Activated T-helper 1 cell treated with anti-CD3 and anti-CD28 coated beads, Interleukin-12 subunit alpha, Interleukin-12 subunit beta, Interleukin-2, Interleukin-4 antibody, amounts not matched to agents 30 ng/mL and 10 ng/mL and 1 ng/mL, durations not matched to agents 14 hours and 24 hours and 36 hours (primary cell): ENCODE measurements at regions not wholly inside any gene's neighbourhood (a gene's known extent, or its start where the extent isn't known, plus 50 kb on each side); places are given as distances from the start of the nearest gene placed in this dataset.

Experiments used
- DNase-seq: peaks from one replicate; pipeline ENCODE4 v3.0.0; 2021; ENCODE audit warnings: low spot score
- H3K27ac Mint-ChIP-seq: one replicate; pipeline ENCODE4 v1.8.0; 2021; ENCODE audit warnings: mild to moderate bottlenecking, mixed read lengths
- H3K27me3 Mint-ChIP-seq: one replicate; pipeline ENCODE4 v1.8.0; 2022; ENCODE audit warnings: mild to moderate bottlenecking, moderate library complexity, mixed read lengths; ENCODE audit not compliant: insufficient read depth
- H3K36me3 Mint-ChIP-seq: one replicate; pipeline ENCODE4 v1.8.0; 2021; ENCODE audit warnings: low read depth, mixed read lengths
- H3K4me1 Mint-ChIP-seq: one replicate; pipeline ENCODE4 v1.8.0; 2021; ENCODE audit warnings: low read depth, mixed read lengths
- H3K4me3 Mint-ChIP-seq: one replicate; pipeline ENCODE4 v1.8.0; 2021; ENCODE audit warnings: mild to moderate bottlenecking, moderate library complexity, mixed read lengths
- H3K9me3 Mint-ChIP-seq: one replicate; pipeline ENCODE4 v1.8.0; 2021; ENCODE audit warnings: mixed read lengths
- intact Hi-C: fragments of 100-400 bp; cut with micrococcal nuclease; formaldehyde crosslinking; loops from one replicate; pipeline ENCODE4 v1.15.1; 2024

DNA sequence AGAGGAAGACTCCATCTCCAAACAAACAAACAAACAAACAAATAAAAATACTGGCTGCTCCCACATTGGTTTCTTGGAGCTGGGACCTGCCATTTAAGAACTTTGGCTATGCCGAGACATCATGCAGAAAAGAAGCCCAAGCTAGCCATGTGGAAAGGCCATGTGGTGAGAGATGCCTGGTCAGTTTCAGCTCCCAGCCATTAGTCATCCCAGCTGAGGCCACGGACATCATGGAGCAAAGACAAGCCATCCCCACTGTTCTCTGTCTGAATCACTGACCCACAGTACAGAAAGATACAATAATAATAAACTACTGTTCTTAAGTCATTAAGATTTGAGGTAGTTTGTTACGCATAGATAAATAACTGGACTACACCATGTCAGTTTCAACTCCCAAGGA is 70.0 kb upstream of the PCBD1 start:
- H3K4me1 Mint-ChIP-seq, result no peaks in the 10 kb centered on the region
- H3K36me3 Mint-ChIP-seq, result no peaks in the 10 kb centered on the region
- no peaks in the 10 kb centered on the region for H3K9me3 Mint-ChIP-seq
- H3K27me3 Mint-ChIP-seq, result peaks cover 4% of the 10 kb centered on the region
- H3K4me3 Mint-ChIP-seq, result no peak overlapping the region
- H3K27ac Mint-ChIP-seq, result no peak overlapping the region
- intact Hi-C loops, result no loop called here
- DNase-seq, result no peak

DNA sequence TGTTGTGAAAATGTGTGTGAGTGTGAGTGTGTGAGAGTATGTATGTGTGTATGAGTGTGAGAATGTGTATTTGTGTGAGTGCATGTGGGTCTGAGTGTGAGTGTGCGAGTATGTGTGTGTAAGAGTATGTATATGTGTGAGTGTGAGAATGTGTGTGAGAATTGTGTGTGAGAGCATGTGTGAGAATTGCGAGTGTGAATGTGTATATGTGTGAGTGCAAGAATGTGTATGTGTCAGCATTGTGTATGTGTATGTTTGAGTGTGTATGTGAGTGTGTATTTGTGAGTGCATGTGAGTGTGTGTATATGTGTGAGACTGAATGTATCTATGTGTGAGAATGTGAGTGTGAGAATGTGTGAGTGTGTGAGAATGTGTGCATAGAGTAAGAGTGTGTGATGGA is 72.0 kb upstream of the PCBD1 start:
- DNase-seq, result no peak
- H3K9me3 Mint-ChIP-seq, result no peaks in the 10 kb centered on the region
- intact Hi-C loops, result no loop called here
- peaks cover 4% of the 10 kb centered on the region for H3K27me3 Mint-ChIP-seq
- H3K36me3 Mint-ChIP-seq, result no peaks in the 10 kb centered on the region
- H3K4me3 Mint-ChIP-seq, result no peak overlapping the region
- no peaks in the 10 kb centered on the region for H3K4me1 Mint-ChIP-seq
- H3K27ac Mint-ChIP-seq, result no peak overlapping the region

DNA sequence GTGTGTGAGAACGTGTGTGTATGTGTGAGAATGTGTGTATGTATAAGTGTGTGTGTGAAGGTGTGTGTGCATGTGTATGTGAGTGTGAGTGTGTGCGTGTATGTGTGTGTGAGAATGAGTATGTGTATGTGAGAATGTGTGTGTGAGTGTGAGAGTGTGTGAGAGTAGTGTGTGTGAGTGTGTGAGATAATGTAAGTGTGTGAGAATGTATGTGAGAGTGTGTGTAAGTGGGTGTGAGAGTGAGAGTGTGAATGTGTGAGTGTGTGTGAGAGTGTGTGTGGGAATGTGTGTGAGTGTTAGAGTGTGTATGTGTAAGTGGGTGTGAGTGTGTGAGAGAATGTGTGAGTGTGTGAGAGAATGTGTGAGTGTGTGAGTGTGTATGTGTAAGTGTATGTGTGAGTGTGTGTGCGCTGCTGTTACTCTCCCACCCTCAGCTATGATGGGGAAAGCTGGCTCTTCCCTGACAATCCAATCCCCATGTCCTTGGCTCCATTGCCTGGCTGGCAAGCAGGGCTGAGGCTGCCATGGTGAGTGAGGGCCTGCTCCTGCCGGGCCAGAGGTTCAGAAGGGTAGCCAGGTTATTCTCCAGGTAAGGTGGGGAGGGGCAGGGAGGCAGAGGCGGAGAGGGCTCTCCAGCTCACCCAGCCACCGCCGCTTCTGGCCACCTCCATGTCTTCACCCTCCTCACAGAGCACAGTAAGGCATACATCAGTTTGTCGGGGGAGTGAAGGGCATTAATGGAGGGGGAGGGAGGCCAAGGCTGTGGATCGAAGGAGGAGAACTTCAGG is 72.6 kb upstream of the PCBD1 start:
- Mint-ChIP-seq H3K36me3 (no peaks in the 10 kb centered on the region), H3K4me1 (no peaks in the 10 kb centered on the region), H3K27me3 (peaks cover 4% of the 10 kb centered on the region), H3K9me3 (no peaks in the 10 kb centered on the region), H3K27ac (no peak overlapping the region), H3K4me3 (no peak overlapping the region)
- DNase-seq, result no peak
- intact Hi-C loops, result no loop called here

DNA sequence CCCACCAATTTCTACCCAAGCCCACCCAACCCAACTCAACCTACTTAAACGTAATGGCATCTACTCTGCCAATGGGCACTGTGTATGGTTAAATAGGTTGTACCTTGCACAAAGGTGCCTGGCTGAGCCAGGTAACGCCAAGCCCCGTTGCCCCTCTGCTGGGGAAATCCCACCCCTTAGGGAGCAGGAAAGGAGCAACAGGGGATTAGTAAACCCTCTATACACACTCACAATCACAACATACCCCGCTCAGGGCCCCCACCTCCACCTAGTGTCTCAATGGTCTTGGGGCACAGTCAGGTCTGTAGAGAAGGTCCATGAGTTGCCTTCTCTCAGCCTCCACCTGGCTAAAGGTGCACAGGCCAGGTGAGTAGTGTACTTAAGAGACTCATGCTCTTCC is 74.3 kb upstream of the PCBD1 start:
- Mint-ChIP-seq H3K9me3 (no peaks in the 10 kb centered on the region), H3K36me3 (no peaks in the 10 kb centered on the region), H3K4me1 (no peaks in the 10 kb centered on the region), H3K27me3 (peaks cover 2% of the 10 kb centered on the region), H3K27ac (no peak overlapping the region), H3K4me3 (no peak overlapping the region)
- intact Hi-C loops, result no loop called here
- DNase-seq, result no peak

DNA sequence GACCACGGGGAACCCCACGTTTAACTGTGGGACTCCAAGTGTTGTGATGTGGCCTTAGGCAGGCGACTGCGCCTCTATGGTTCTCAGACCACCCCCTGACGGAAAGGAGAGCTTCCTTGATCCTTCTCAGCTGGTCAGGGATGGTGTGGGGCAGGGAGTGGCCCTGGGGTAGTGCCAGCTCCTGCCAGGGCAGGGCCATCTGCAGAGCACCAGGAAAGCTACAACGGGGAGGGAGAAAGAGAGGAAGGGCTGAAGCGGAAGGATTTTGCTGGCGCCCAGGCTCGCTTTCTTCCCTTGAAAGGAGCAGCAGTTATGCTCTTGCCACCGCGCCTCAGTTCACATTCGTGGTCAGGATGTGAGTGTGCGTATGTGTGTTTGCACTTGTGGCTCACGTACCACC is 74.9 kb upstream of the PCBD1 start:
- H3K27ac Mint-ChIP-seq, result no peak overlapping the region
- no peaks in the 10 kb centered on the region for H3K36me3 Mint-ChIP-seq
- intact Hi-C loops, result no loop called here
- peaks cover 2% of the 10 kb centered on the region for H3K27me3 Mint-ChIP-seq
- no peaks in the 10 kb centered on the region for H3K9me3 Mint-ChIP-seq
- peaks cover 3% of the 10 kb centered on the region for H3K4me1 Mint-ChIP-seq
- DNase-seq, result no peak
- H3K4me3 Mint-ChIP-seq, result no peak overlapping the region

DNA sequence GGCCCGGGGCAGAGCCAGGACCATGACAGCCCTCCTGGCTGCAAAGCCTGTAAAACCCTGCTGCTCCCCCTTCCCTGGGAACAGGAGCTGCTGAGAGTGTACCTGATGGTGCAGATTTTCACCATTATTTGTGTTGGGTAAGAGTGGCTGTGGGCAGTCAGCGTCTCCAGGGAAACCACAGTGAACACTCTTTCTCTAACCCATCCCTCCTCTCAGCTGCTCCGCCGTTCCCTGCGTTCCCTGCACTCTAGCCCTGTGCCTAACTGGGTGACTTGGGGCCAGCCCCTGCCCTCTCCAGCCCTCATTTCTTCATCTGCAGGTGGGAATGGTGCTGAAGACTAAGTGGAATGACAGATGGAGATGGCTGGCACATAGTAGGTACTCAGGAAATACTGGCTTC is 75.9 kb upstream of the PCBD1 start:
- Mint-ChIP-seq H3K4me3 (no peak overlapping the region), H3K9me3 (no peaks in the 10 kb centered on the region), H3K27me3 (peaks cover 2% of the 10 kb centered on the region), H3K4me1 (peaks cover 6% of the 10 kb centered on the region), H3K36me3 (no peaks in the 10 kb centered on the region), H3K27ac (no peak overlapping the region)
- no peak for DNase-seq
- intact Hi-C loops, result no loop called here

DNA sequence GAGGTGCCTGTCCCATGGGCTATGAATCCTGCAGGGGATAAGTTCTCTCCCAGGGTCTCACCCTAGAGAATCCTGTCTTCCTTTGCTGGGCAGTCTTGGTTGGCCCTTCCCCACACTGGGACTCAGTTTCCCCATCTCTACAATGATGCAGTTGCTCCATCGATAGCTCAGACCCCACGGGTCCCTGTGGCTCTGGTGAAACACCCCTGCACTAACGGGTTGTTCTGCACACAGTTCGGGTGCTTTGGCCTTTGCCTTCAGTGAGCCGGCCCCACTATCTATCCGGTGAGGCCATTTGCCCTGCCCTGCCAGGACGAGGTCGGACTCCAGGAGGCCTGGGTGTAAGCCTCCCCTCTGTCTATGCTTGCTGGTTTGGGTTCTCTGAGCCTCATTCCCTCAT is 76.5 kb upstream of the PCBD1 start:
- no peak overlapping the region for H3K4me3 Mint-ChIP-seq
- no peak overlapping the region for H3K27ac Mint-ChIP-seq
- H3K9me3 Mint-ChIP-seq, result no peaks in the 10 kb centered on the region
- H3K36me3 Mint-ChIP-seq, result no peaks in the 10 kb centered on the region
- peaks cover 6% of the 10 kb centered on the region for H3K4me1 Mint-ChIP-seq
- intact Hi-C loops, result no loop called here
- peaks cover 2% of the 10 kb centered on the region for H3K27me3 Mint-ChIP-seq
- no peak for DNase-seq

DNA sequence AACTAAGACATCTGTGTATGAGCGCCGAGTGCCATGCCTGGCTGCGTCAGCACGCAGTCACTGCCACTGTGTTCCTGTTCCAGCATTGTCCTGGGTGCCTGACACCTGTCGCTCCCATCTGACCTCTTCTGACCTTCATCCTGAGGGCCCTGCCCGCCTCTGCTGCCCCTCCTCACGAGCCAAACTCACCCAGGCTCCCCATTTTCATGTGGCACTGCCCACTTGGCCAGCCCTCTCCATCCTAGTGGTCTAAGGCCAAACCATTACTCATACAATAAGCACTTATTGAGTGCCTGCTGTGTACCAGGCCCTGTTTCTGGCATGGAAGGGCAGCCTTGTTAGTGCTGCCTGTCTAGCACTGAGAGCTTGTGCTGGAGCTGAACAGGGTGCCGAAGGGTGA is 77.2 kb upstream of the PCBD1 start:
- H3K9me3 Mint-ChIP-seq, result no peaks in the 10 kb centered on the region
- peaks cover 6% of the 10 kb centered on the region for H3K4me1 Mint-ChIP-seq
- DNase-seq, result no peak
- H3K4me3 Mint-ChIP-seq, result no peak overlapping the region
- no peaks in the 10 kb centered on the region for H3K36me3 Mint-ChIP-seq
- no peak overlapping the region for H3K27ac Mint-ChIP-seq
- intact Hi-C loops, result no loop called here
- H3K27me3 Mint-ChIP-seq, result peaks cover 4% of the 10 kb centered on the region

DNA sequence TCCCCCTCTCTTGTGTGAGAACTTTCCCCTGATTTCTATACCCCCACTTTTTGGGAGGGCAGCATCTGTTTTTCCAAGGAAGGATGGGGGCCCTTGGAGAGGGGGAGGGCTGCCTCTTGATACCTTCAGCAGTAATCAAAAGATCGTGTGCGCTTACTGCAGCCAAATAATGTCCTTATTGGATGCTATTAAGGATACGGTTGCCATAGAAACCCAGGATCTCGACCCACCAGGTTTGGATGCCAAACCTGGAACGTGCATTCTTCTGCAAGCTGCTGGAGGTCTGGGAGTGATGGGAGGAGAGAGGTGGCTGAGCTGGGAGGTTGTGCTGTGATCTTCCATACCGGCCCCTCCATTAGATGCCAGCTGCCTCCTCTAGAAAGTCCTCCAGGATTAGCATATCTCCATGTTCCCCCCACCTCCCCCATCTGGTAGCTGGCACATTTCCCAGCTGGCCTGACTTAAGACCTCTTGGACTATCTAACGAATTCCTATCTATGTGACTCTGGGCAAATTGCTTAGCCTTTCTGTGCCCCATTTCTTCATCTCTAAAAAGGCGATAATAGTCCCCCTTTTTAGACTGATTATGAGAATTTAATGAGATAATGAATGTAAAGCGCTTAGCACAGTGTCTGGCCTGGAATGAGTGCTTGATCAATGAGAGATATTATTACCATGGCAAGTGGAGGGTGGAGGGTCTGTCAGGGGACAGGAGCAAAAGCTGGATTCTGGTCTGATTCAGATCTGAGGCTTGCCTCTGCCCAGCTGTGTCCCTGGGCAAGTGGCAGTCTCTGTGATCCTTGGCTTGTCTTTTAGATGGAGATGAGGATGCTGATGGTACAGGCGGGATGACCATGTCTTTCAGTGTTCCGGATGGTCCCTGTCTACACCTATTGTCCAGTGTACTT is 78.5 kb upstream of the PCBD1 start:
- H3K27ac Mint-ChIP-seq, result no peak overlapping the region
- peaks cover 4% of the 10 kb centered on the region for H3K9me3 Mint-ChIP-seq
- peaks cover 4% of the 10 kb centered on the region for H3K27me3 Mint-ChIP-seq
- H3K4me1 Mint-ChIP-seq, result peaks cover 6% of the 10 kb centered on the region
- intact Hi-C loops, result no loop called here
- no peak for DNase-seq
- H3K4me3 Mint-ChIP-seq, result no peak overlapping the region
- H3K36me3 Mint-ChIP-seq, result no peaks in the 10 kb centered on the region

DNA sequence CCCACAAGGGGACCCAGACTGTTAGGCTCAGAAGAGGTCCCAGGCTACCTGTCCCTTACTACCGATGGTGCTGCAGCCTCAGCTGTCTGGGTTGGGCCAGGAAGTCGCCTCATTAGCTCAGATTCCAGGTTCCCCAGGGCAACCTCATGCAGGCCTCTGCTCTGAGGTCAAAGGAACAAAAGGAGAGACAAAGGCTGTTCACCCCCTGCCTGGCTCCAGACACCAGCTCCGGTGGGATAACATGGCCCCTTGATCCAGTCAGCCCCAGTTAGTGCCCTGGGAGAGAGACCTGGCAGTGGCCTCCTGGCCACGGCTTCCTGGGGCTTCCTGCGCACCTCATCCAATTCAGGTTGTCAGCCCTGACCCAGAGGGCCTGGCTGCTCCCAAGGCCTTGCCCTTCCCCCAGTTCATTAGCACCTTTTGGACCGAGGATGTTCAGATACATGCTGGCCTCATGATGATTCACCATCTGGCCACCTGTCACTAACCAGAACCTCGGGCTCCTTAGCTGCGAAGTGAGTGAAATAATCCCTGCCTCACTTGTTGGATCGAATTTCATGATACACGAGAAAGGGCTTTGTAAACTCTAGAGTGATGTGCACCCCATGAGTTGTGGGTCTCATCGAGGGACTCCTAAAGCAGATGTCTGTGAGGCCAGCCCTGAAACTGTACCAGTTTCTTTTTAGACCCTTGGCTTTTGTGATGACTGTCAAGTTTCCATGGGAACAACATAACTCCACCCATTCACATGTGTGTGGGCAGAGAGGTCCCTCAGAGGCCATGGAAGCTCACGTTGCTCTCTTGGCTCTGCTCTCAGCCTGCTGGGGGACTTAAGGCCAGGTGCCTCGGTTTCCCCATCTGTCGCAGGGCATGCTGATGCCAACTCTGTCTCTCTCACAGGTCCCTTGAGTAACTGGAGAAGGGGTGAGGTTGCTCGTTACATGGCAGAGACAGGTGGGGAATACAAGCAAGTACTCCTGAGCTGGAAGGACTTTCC is 79.5 kb upstream of the PCBD1 start:
- intact Hi-C loops, result no loop called here
- Mint-ChIP-seq H3K4me1 (peaks cover 6% of the 10 kb centered on the region), H3K4me3 (no peak overlapping the region), H3K27ac (no peak overlapping the region), H3K27me3 (peaks cover 3% of the 10 kb centered on the region), H3K36me3 (no peaks in the 10 kb centered on the region), H3K9me3 (peaks cover 6% of the 10 kb centered on the region)
- DNase-seq, result no peak

DNA sequence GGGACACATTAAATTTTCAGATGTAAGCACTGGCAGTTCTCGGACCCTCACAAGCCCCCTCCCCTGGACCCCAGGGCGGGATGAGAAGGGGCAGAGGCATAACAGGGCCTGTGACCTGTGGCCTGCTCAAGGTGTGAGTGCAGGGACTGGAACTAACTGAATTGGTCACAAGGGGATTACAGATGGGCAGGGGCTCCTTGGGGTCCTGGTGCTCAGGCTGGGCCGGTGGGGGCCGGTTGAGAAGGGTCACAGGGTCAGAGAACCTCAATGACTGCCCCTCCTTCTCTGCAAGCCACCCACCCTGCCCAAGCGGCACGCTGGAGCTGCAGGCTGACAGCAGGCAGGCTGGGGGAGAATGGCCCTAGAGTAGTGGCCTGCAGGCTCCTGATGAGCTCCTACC is 80.8 kb upstream of the PCBD1 start:
- peaks cover 6% of the 10 kb centered on the region for H3K9me3 Mint-ChIP-seq
- no peak overlapping the region for H3K4me3 Mint-ChIP-seq
- no peak for DNase-seq
- peaks cover 6% of the 10 kb centered on the region for H3K4me1 Mint-ChIP-seq
- peaks cover 4% of the 10 kb centered on the region for H3K27me3 Mint-ChIP-seq
- no peaks in the 10 kb centered on the region for H3K36me3 Mint-ChIP-seq
- intact Hi-C loops, result no loop called here
- no peak overlapping the region for H3K27ac Mint-ChIP-seq

DNA sequence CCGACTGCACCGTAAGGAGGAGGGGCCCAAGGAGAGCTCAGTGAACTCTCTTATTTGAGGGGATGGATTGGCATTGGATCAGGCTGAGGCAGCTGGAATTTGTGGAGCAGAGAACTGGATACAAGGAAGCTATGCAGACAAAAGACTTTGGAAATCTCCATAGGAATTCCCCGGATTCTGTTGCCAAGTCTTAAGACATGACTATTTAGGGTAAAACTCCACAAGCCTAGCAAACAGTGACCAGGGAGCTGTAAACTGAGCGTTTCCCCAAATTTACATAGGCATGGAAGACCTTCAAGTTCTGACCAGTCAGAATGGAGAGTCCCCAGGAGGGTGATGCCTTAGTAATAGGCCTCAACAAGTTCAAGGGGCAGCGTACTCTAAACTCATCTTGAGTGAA is 82.5 kb upstream of the PCBD1 start:
- no peak for DNase-seq
- no peaks in the 10 kb centered on the region for H3K36me3 Mint-ChIP-seq
- peaks cover 6% of the 10 kb centered on the region for H3K4me1 Mint-ChIP-seq
- peaks cover 4% of the 10 kb centered on the region for H3K27me3 Mint-ChIP-seq
- no peak overlapping the region for H3K4me3 Mint-ChIP-seq
- H3K9me3 Mint-ChIP-seq, result peaks cover 6% of the 10 kb centered on the region
- intact Hi-C loops, result no loop called here
- no peak overlapping the region for H3K27ac Mint-ChIP-seq
